ENCODE measurements at regions not wholly inside any gene's neighbourhood (a gene's known extent, or its start where the extent isn't known, plus 50 kb on each side); places are given as distances from the start of the nearest gene placed in this dataset.

DNA sequence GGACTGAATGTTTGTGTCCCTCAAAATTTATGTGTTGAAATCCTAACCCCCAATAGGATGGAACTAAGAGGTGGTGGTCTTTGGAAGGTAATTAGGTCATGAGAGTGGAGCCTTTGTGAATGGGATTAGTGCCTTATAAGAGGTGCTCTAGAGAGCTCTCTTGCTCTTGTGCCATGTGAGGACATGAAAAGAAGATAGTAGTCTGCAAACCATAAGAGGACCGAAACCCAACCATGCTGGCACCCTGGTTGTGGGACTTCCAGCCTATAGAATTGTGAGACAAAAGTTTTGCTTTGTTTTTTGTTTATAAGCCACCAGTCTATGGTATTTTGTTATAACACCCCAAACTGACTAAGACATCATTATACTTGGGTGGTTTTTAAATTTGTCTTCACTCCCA lies 417.1 kb downstream of the ANKRD50 start:
- no peak for DNase-seq
- no peak for ATAC-seq
- FAIRE-seq = no peak
- H3K9me3 ChIP-seq = no peaks in the 10 kb centered on the region
- intact Hi-C loops (cut with DNase I) = no loop called here
- TF ChIP-seq, protein P1, sequence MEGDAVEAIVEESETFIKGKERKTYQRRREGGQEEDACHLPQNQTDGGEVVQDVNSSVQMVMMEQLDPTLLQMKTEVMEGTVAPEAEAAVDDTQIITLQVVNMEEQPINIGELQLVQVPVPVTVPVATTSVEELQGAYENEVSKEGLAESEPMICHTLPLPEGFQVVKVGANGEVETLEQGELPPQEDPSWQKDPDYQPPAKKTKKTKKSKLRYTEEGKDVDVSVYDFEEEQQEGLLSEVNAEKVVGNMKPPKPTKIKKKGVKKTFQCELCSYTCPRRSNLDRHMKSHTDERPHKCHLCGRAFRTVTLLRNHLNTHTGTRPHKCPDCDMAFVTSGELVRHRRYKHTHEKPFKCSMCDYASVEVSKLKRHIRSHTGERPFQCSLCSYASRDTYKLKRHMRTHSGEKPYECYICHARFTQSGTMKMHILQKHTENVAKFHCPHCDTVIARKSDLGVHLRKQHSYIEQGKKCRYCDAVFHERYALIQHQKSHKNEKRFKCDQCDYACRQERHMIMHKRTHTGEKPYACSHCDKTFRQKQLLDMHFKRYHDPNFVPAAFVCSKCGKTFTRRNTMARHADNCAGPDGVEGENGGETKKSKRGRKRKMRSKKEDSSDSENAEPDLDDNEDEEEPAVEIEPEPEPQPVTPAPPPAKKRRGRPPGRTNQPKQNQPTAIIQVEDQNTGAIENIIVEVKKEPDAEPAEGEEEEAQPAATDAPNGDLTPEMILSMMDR (IDR thresholded peaks at IDR 0.05) = no peak
- H3K4me3 ChIP-seq = no peak overlapping the region
- no peaks in the 10 kb centered on the region for H3K36me3 ChIP-seq
- no peaks in the 10 kb centered on the region for H3K27me3 ChIP-seq
- H3K4me1 ChIP-seq = no peaks in the 10 kb centered on the region
- WGBS, 2 donors = 81 to 100% methylated on average over 1 of the region's 1 CpG
- H3K27ac ChIP-seq = no peak overlapping the region

DNA sequence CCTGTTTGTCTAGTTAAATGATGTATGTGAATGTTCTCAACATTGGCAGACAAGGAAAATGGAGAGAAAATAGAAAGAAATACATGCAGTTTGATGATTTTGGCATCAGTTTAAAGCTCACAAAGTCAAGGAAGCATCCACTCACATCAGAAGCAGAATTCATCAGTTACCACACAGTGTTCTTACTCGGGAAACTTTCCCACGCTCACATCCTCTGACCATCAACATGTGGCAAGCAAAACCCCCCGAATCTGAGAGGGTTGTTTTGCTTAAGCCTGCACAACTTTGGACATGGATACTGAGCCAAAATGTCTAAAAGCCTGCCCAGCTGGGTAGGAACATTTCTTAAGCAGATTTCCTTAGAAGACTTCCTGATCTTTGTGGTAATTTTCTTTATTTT lies 407.6 kb downstream of the ANKRD50 start:
- Histone ChIP-seq H3K27me3 (no peaks in the 10 kb centered on the region), H3K36me3 (no peaks in the 10 kb centered on the region), H3K9me3 (no peaks in the 10 kb centered on the region), H3K27ac (no peak overlapping the region), H3K4me1 (no peaks in the 10 kb centered on the region), H3K4me3 (no peak overlapping the region)
- TF ChIP-seq, protein P1 (IDR thresholded peaks at IDR 0.05) = no peak
- ATAC-seq (no peak), FAIRE-seq (no peak), DNase-seq (no peak)
- intact Hi-C loops (cut with DNase I) = no loop called here
- WGBS, 2 donors = 57 to 63% methylated on average over 3 of the region's 3 CpGs

DNA sequence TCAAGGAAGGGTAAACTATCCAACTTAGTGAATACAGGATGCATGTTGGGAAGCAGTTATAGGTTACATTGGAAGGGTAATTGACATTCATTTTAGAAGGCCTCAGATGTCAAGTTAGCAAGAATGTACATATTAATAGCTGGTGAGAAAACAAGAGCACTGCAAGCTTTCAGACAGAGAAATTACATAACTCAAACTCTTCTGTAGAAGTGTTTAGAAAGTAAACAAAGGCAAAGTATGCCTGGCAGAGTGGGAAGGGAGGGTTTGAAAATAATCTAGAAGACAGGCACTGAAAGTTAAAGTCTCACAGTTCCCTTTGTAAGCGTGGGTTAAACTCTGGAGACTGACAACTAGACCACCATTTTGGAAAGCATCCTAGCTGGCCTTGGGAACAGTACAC lies 406.2 kb downstream of the ANKRD50 start:
- intact Hi-C loops (cut with DNase I) = no loop called here
- FAIRE-seq (no peak), DNase-seq (no peak), ATAC-seq (no peak)
- Histone ChIP-seq H3K4me3 (no peak overlapping the region), H3K4me1 (no peaks in the 10 kb centered on the region), H3K27me3 (no peaks in the 10 kb centered on the region), H3K27ac (no peak overlapping the region), H3K9me3 (no peaks in the 10 kb centered on the region), H3K36me3 (no peaks in the 10 kb centered on the region)
- TF ChIP-seq, protein P1 (IDR thresholded peaks at IDR 0.05) = no peak
- 39 to 69% methylated on average over 1 of the region's 1 CpG for WGBS, 2 donors

DNA sequence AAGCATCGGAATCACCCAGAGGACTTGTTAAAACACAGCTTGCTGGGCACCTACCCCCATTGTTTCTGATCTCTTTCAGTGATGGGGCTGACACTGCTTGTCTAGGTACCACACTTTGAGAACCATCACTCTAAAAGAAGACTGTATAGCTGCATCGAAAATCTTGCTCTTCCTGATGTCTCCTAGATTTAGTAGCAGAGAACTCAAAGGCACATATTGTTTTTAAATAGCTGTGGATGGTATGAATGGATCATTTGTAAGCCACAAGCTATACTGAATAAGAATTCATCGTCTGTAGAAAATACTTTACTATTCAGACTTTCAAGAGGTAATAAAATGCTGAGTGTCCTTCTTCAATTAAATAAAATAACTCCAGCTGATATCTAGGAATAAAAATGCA lies 405.4 kb downstream of the ANKRD50 start:
- TF ChIP-seq, protein P1 (IDR thresholded peaks at IDR 0.05) = no peak
- no peak for DNase-seq
- H3K4me1 ChIP-seq = no peaks in the 10 kb centered on the region
- H3K9me3 ChIP-seq = no peaks in the 10 kb centered on the region
- H3K4me3 ChIP-seq = no peak overlapping the region
- H3K27me3 ChIP-seq = no peaks in the 10 kb centered on the region
- no peak for ATAC-seq
- no peaks in the 10 kb centered on the region for H3K36me3 ChIP-seq
- intact Hi-C loops (cut with DNase I) = no loop called here
- WGBS, 2 donors = 68 to 83% methylated on average over 3 of the region's 3 CpGs
- no peak overlapping the region for H3K27ac ChIP-seq
- no peak for FAIRE-seq

DNA sequence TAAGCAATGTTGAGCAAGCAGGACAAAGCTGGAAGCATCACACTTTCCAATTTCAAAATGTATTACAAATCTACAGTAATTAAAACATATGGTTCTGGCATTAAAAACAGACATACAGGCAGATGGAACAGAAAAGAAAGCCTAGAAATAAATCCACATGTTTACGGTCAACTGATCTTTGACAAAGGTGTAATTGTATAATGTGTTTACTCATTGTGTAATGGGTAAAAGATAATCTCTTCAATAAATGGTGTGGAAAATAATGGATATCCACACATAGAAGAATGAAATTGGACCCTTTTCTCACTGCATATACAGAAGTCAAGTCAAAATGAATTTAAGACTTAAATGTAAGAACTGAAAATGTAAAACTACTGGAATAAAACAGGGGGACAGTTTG lies 394.2 kb downstream of the ANKRD50 start:
- H3K4me1 ChIP-seq = no peaks in the 10 kb centered on the region
- H3K27ac ChIP-seq = no peak overlapping the region
- FAIRE-seq (no peak), DNase-seq (no peak), ATAC-seq (no peak)
- H3K4me3 ChIP-seq = no peak overlapping the region
- no peaks in the 10 kb centered on the region for H3K27me3 ChIP-seq
- 46 to 58% methylated on average over 1 of the region's 1 CpG for WGBS, 2 donors
- TF ChIP-seq, protein P1 (IDR thresholded peaks at IDR 0.05) = no peak
- intact Hi-C loops (cut with DNase I) = no loop called here
- no peaks in the 10 kb centered on the region for H3K36me3 ChIP-seq
- H3K9me3 ChIP-seq = no peaks in the 10 kb centered on the region

Data from pancreas (tissue), 10 donors.